Right lobe of liver (tissue), 4 donors: ENCODE measurements at regions not wholly inside any gene's neighbourhood (a gene's known extent, or its start where the extent isn't known, plus 50 kb on each side); places are given as distances from the start of the nearest gene placed in this dataset.

Source experiments
- POLR2A ChIP-seq: fragments of 450-650 bp; IDR thresholded peaks from one replicate; pipeline ENCODE4 v1.6.1; 2017; ENCODE audit warnings: antibody characterized with exemption, mild to moderate bottlenecking
- TF ChIP-seq, protein P1 (sequence below), 4 donors: fragments of 200-600 bp in 3 of 4; fragments of 450-650 bp in 1 of 4; IDR thresholded peaks; one replicate each; pipeline versions ENCODE4 v1.5.1 to v1.8.0; 2016 to 2022; ENCODE audit warnings: antibody characterized with exemption in 4 of 4, mild to moderate bottlenecking in 2 of 4
- donor health status: DM: no; HTN: no; CAD: no.
- donor health status: DM: no; HTN: no; CAD: no.
- donor health status: DM: no; HTN: yes; CAD: no.

DNA sequence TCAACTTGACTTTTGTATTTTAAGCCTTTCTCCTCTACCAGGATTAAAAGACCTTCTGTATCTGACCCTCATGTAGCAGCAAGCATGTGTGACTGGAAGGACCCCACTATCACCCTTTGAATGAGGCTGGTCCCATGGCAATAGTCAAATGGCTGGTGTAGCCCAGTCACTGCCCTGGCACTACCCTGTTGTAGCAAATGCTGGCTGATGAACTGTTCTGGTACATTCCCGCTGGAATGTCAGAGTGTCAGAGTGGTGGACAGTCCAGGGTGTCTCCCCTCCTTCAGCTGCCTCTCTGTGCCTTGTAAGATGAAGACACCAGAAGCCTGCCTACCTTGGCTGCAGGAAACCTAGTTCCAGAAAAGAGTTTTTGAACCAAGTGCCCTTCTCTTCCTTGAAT, 115.7 kb downstream of the ACKR3 start:
- no peak for TF ChIP-seq POLR2A
- TF ChIP-seq, protein P1, sequence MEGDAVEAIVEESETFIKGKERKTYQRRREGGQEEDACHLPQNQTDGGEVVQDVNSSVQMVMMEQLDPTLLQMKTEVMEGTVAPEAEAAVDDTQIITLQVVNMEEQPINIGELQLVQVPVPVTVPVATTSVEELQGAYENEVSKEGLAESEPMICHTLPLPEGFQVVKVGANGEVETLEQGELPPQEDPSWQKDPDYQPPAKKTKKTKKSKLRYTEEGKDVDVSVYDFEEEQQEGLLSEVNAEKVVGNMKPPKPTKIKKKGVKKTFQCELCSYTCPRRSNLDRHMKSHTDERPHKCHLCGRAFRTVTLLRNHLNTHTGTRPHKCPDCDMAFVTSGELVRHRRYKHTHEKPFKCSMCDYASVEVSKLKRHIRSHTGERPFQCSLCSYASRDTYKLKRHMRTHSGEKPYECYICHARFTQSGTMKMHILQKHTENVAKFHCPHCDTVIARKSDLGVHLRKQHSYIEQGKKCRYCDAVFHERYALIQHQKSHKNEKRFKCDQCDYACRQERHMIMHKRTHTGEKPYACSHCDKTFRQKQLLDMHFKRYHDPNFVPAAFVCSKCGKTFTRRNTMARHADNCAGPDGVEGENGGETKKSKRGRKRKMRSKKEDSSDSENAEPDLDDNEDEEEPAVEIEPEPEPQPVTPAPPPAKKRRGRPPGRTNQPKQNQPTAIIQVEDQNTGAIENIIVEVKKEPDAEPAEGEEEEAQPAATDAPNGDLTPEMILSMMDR (IDR thresholded peaks at IDR 0.05) = no peak
